GM19463 (cell line): ENCODE measurements at regions not wholly inside any gene's neighbourhood (a gene's known extent, or its start where the extent isn't known, plus 50 kb on each side); places are given as distances from the start of the nearest gene placed in this dataset.
"Not testable (repeated sequence)": the region's sequence is repeated elsewhere in the genome, so short reads cannot be mapped to it uniquely, and the experiment has no call there.

Experiments
- ATAC-seq: cut with Tn5 transposase; IDR thresholded peaks from one replicate; pipeline ENCODE4 v1.9.1; 2021; ENCODE audit warnings: mild to moderate bottlenecking, moderate library complexity; ENCODE audit not compliant: unreplicated experiment

- no peak for ATAC-seq
Observed at GRCh38 chr6:28789553-28790083, 134.2 kb downstream of the TRIM27 start.

- no peak for ATAC-seq
Observed at GRCh38 chr6:28791002-28791383, 132.8 kb downstream of the TRIM27 start.

- no peak for ATAC-seq
Observed at GRCh38 chr6:28794175-28795002, 129.4 kb downstream of the TRIM27 start.

GRCh38 chr6:28800647-28801046, 123.1 kb downstream of the TRIM27 start:
- ATAC-seq = not testable (repeated sequence)

- peak; percentile 61 for ATAC-seq
Observed at GRCh38 chr6:28802417-28803336, 121.1 kb downstream of the TRIM27 start.

GRCh38 chr6:28803337-28803709, 120.5 kb downstream of the TRIM27 start:
- ATAC-seq = no peak

- no peak for ATAC-seq
Observed at GRCh38 chr6:28807682-28808280, 116.0 kb downstream of the TRIM27 start.

- no peak for ATAC-seq
Observed at GRCh38 chr6:28808383-28808782, 115.4 kb downstream of the TRIM27 start.

GRCh38 chr6:28809947-28810658, 113.7 kb downstream of the TRIM27 start:
- ATAC-seq = no peak

- no peak for ATAC-seq
Observed at GRCh38 chr6:28810659-28811053, 113.1 kb downstream of the TRIM27 start.

GRCh38 chr6:28811873-28812272, 111.9 kb downstream of the TRIM27 start:
- no peak for ATAC-seq

GRCh38 chr6:28812778-28813569, 110.8 kb downstream of the TRIM27 start:
- no peak for ATAC-seq

- ATAC-seq = no peak
Observed at GRCh38 chr6:28814032-28814976, 109.5 kb downstream of the TRIM27 start.

- no peak for ATAC-seq
Observed at GRCh38 chr6:28816339-28816908, 107.4 kb downstream of the TRIM27 start.

- ATAC-seq = peak; percentile 48
Observed at GRCh38 chr6:28816909-28817807, 106.6 kb downstream of the TRIM27 start.

GRCh38 chr6:28817808-28818145, 106.0 kb downstream of the TRIM27 start:
- no peak for ATAC-seq
